ENCODE measurements at regions not wholly inside any gene's neighbourhood (a gene's known extent, or its start where the extent isn't known, plus 50 kb on each side); places are given as distances from the start of the nearest gene placed in this dataset.
"Not testable (repeated sequence)": the region's sequence is repeated elsewhere in the genome, so short reads cannot be mapped to it uniquely, and the experiment has no call there.

- Histone ChIP-seq H3K27ac (no peak overlapping the region), H3K27me3 (no peaks in the 10 kb centered on the region), H3K36me3 (no peaks in the 10 kb centered on the region), H3K4me3 (no peak overlapping the region), H3K4me1 (no peaks in the 10 kb centered on the region), H3K9me3 (no peaks in the 10 kb centered on the region)
- no peak for DNase-seq
- no peak for TF ChIP-seq CTCF (IDR thresholded peaks at IDR 0.05)
- no peak for TF ChIP-seq POLR2A (IDR thresholded peaks at IDR 0.05)
- intact Hi-C loops (cut with DNase I; ENCODE audit: low total_unique reads) = no loop called here
Measured at GRCh38 chr4:188959424-188959823, 820.2 kb downstream of the TRIML1 start.

- Histone ChIP-seq H3K36me3 (no peaks in the 10 kb centered on the region), H3K4me1 (no peaks in the 10 kb centered on the region), H3K9me3 (no peaks in the 10 kb centered on the region), H3K4me3 (no peak overlapping the region), H3K27ac (no peak overlapping the region), H3K27me3 (no peaks in the 10 kb centered on the region)
- DNase-seq = no peak
- intact Hi-C loops (cut with DNase I; ENCODE audit: low total_unique reads) = no loop called here
- TF ChIP-seq CTCF (IDR thresholded peaks at IDR 0.05) = no peak
- TF ChIP-seq POLR2A (IDR thresholded peaks at IDR 0.05) = no peak
Measured at GRCh38 chr4:188960411-188961093, 821.3 kb downstream of the TRIML1 start.

GRCh38 chr4:188971125-188971524, 831.9 kb downstream of the TRIML1 start:
- intact Hi-C loops (cut with DNase I; ENCODE audit: low total_unique reads) = no loop called here
- Histone ChIP-seq H3K27ac (no peak overlapping the region), H3K36me3 (no peaks in the 10 kb centered on the region), H3K9me3 (no peaks in the 10 kb centered on the region), H3K27me3 (no peaks in the 10 kb centered on the region), H3K4me3 (no peak overlapping the region), H3K4me1 (no peaks in the 10 kb centered on the region)
- no peak for DNase-seq
- no peak for TF ChIP-seq POLR2A (IDR thresholded peaks at IDR 0.05)
- TF ChIP-seq CTCF (IDR thresholded peaks at IDR 0.05) = no peak

GRCh38 chr4:188975271-188975670, 836.0 kb downstream of the TRIML1 start:
- Histone ChIP-seq H3K27ac (no peak overlapping the region), H3K4me3 (no peak overlapping the region), H3K4me1 (no peaks in the 10 kb centered on the region), H3K27me3 (no peaks in the 10 kb centered on the region), H3K36me3 (no peaks in the 10 kb centered on the region), H3K9me3 (no peaks in the 10 kb centered on the region)
- no peak for DNase-seq
- TF ChIP-seq POLR2A (IDR thresholded peaks at IDR 0.05) (no peak), CTCF (IDR thresholded peaks at IDR 0.05) (no peak)
- intact Hi-C loops (cut with DNase I; ENCODE audit: low total_unique reads) = no loop called here

GRCh38 chr4:188976644-188977115, 837.4 kb downstream of the TRIML1 start:
- intact Hi-C loops (cut with DNase I; ENCODE audit: low total_unique reads) = no loop called here
- no peaks in the 10 kb centered on the region for H3K36me3 ChIP-seq
- no peak for TF ChIP-seq POLR2A (IDR thresholded peaks at IDR 0.05)
- TF ChIP-seq CTCF (IDR thresholded peaks at IDR 0.05) = no peak

GRCh38 chr4:188977232-188977631, 838.0 kb downstream of the TRIML1 start:
- H3K4me3 ChIP-seq; H3K9me3 ChIP-seq; intact Hi-C loops (cut with DNase I; ENCODE audit: low total_unique reads); H3K27ac ChIP-seq; DNase-seq; H3K4me1 ChIP-seq; H3K27me3 ChIP-seq; H3K36me3 ChIP-seq: not testable (repeated sequence)

More at GRCh38 chr4:188976644-188977115, 837.4 kb downstream of the TRIML1 start:
- H3K4me3 ChIP-seq = no peak overlapping the region
- no peaks in the 10 kb centered on the region for H3K27me3 ChIP-seq
- H3K4me1 ChIP-seq = no peaks in the 10 kb centered on the region
- DNase-seq = no peak
- no peak overlapping the region for H3K27ac ChIP-seq
- no peaks in the 10 kb centered on the region for H3K9me3 ChIP-seq
